Activated T-cell treated with anti-CD3 and anti-CD28 coated beads for 24 hours (primary cell): ENCODE measurements at regions not wholly inside any gene's neighbourhood (a gene's known extent, or its start where the extent isn't known, plus 50 kb on each side); places are given as distances from the start of the nearest gene placed in this dataset.

Experiments
- DNase-seq: peaks from one replicate; pipeline ENCODE4 v3.0.0-alpha.2; 2020; ENCODE audit warnings: low read depth

DNA sequence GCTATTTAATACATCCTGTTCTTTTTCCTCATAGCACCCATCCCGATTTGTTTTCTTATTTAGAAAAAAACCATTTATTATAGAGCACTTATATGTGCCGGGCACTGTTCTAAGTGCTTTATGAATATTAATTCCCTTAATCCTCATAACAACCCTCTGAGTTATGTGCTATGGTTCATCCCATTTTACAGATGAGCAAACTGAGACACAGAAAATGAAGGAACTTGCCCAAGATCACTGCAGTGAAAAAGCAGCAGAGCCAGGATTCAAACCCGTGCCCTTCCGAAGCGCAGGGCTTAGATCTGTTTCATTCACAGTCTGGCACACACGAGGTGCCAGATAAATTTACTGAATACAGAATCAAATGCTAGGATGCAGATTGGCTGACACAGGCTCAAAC lies 85.1 kb upstream of the ZC3H12A start:
- DNase-seq, result no peak

- DNase-seq, result no peak
Measured at GRCh38 chr1:37391211-37392011, 83.0 kb upstream of the ZC3H12A start.

GRCh38 chr1:37392051-37392450 lies 82.3 kb upstream of the ZC3H12A start:
- DNase-seq, result no peak

DNA sequence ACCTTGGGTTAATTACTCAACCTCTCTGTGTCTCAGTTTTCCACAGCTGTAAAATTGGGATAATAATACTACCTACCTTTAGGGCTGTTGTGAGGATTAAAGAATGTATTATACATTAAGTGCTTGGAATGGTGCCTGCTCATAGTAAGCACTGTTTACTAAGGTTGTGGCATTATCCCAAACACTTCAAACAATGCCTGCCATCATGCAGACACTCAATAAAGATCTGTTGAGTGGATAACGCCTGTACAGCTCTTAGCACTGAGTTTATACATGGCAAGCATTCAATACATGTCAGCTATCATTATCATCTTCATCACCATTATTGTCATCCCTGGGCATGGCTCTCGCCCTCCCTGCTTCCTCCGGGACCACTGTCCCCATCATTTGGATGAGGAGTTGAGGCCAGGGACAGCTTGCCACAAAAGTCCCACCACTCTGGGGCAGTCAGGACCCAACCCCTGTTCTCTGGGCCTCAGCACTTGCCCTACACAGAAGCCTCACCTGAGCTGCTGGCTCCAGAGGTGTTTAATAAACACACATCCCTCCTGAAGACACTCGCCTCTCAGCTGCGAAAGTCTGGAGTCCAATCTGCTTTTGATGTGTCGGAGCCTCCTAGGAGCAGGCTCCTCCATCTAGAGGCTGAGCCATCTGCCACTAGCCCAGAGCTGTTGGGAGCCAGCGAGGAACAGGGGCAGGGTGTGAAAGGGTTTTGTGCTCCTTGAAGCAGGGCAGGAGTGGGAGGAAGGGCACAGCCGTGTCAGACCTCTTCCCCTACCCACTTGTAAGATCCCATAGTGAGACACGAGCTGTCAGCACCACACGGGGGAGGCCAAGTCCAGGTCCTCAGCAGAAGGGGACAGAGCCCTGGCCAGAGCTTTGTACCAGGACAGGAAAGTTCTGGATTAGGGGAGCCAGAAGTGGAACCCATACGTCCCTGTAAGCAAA lies 80.9 kb upstream of the ZC3H12A start:
- no peak for DNase-seq

- DNase-seq, result no peak
Measured at GRCh38 chr1:37394574-37395464, 79.6 kb upstream of the ZC3H12A start.

GRCh38 chr1:37398096-37398495 lies 76.3 kb upstream of the ZC3H12A start:
- no peak for DNase-seq

DNA sequence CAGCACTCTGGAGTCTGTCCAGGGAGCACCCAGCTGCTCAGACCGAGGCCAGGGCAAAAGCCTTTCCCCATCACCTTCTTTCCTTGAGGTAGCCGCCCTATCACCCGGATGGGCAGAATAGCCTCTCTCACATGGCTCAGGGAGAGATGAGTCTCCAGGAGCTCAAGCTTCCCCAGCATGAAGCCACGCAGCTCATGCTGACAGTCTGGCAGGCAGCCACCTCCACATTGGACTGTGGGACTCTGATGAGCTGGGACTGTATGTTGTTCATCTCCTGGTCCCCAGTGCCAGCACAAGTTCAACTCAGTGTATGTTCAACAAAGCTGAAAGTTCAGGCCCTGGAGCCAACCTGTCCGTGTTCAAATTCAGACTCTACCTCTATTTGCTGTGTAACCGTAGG lies 75.2 kb upstream of the ZC3H12A start:
- no peak for DNase-seq

DNA sequence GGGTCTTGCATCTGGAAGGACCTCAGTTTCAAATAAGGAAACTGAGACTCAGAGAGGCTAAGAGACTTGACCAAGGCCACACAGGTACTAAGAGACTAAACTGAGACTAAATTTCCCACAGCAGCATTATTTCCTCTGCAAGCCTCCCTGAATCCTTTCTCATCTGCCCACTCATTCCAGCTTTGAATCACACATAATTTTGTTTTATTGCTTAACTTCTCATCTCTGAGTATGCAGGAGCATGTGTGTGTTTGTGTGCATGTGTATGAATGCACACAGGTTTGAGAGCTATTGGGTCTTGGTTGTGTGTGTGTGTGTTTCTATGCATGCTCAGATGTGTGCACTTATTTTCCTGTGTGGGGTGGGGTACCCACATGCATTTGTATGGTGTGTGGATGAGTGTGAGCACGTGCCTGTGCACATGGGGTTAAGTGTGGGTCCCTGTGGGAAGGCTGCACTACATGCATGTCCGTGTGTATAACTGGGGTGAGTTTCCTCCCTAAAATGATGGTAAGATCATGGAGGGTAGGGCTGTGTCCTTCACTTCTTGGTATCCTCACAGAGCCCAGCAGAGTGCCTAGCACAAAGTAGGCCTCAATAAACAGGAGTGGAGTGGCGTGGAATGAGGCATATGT lies 74.4 kb upstream of the ZC3H12A start:
- DNase-seq, result no peak

DNA sequence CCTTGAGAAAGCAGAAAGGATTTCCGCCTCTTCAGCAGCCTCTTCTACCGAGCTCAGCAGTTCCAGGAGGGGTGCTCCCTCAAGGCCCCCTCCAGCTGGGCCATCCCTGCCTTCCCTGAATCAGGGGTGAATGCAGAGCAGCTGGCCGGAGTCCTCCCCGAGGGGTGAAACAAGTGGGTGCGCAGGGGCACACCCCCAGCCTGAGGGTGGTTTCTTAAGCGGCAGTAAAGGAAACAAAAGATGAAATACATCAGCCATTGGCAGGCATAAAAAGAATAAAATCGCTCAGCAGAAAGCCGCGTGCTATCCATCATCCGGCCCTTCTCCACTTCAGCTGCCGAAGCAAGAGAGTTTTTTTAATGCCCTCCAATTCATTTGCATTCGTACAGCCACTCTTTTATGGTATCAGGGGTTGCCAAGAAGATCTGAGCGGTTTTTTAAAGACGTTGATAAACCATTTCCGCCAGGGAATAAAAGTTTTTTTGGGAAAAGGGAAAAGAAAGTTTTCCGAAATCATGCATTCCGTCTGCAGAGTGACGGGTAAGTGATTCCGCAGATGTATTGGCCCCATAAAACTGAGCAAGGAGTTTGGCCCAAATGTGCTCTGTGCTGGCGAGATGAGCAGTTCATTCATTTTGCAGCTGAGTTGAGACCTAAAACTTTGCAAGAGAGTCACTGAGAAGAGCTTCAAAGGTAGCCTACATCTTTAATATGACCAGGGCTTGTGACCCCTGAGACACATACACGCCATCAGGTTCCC lies 73.7 kb upstream of the ZC3H12A start:
- no peak for DNase-seq

- no peak for DNase-seq
Measured at GRCh38 chr1:37403166-37403565, 71.2 kb upstream of the ZC3H12A start.

DNA sequence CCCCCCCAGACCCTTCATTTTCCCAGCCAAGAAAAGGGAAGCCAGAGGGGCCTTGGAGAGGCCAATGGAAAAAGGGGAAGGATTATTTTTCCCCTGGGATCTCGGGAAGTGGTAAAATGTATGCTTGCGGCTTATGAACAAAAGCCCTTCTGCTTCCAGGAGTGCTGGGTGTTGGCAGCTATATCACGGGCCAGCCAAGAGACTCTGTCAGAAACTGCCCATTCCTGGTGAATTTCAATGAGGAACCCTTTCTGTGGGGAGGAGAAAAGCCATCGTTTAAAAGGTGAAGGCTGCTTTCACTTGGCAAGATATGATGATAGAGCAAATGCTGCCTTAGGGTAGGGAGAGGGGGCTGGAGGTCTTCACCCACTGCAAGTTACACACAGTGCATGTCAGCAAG lies 69.7 kb upstream of the ZC3H12A start:
- no peak for DNase-seq

DNA sequence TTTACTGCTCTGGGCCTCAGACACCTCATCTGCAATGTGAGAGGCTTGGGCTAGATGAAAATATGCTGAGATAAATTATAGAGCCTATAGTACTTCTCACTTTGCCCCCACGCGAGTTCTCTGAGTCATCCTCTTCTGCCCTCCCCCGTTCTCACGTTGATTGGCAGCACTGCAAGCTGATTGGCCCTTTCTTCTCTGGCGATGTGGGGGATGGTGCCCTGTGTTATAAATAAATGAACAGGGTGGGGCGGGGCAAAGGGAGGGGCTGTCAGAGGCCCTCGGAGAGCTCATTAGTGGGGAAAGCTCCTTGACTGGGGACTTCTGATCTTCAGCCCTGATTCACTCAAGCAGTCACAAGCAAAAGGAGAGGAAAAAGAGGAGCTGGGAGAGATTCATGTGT lies 64.3 kb upstream of the ZC3H12A start:
- no peak for DNase-seq

DNA sequence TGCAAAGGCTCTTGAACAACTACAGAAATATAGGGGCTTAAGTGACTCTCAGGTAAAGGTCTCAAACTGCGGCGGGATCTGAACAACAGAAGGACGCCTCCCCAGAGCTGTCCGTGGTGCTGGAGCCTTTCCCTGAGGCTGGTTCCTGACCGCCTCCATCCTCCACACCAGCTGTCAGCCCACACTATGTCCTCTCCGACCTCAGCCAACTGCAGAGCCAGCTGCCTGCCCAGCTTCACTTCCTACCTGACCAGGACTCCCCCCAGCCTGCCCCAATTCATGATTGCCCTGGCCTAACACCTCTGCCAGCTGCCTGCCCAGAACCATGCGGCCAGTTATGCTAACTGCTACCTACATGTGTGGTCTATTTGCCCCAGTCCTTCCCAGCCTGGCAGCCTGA lies 63.6 kb upstream of the ZC3H12A start:
- DNase-seq, result no peak

DNA sequence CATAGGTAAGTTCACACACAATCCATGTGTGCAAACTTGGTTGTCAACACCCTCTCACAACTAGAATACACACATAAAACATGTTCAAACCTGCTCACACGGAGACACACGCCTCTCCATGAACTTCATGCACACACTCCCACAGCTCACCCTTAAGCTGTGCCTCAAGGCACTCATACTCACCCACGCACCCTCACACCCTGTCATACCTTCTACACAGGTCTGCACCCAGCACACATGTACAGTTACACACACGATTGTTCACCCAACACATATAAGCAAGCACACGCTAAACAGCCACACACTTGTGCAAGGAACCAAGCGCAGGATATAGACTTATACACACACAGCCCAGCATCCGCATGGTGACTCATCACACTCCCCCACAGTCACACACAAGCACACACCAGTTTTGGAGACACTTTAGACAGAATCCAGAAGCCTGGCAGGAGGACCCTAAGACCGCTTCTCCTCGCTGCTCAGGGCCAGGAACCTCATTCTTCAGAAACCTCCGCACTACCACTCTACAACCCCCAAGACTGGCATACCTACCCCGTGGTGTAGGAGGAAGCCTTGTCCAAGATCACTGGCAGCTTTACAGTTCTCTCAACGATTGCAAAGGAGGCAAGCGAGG lies 58.7 kb upstream of the ZC3H12A start:
- no peak for DNase-seq

DNA sequence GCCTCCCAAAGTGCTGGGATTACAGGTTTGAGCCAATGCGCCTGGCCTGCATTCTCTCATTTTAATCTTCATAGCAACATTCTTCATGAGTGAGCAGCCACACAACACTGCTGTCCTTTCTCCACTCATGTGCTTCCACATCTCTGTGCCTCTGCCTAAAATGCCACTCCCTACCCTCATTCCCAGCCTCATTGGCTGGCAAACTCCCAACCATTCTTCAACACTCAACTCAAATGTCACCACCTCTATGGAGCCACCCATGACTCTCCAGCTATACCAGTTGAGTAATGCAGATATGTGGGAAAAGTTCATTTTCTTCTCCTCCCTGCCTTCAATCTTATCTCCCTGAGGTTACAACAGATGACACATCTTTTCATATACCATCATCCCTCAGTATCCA lies 53.9 kb upstream of the ZC3H12A start:
- no peak for DNase-seq

- no peak for DNase-seq
Measured at GRCh38 chr1:37423810-37424209, 50.6 kb upstream of the ZC3H12A start.

- DNase-seq, result no peak
Measured at GRCh38 chr1:37424523-37424922, 49.9 kb upstream of the ZC3H12A start.
